Astrocyte (in vitro differentiated cells and primary cell): ENCODE measurements at regions not wholly inside any gene's neighbourhood (a gene's known extent, or its start where the extent isn't known, plus 50 kb on each side); places are given as distances from the start of the nearest gene placed in this dataset.

Experiments
- DNase-seq: peaks from one replicate; pipeline ENCODE4 v3.0.0-alpha.2; 2010; ENCODE audit warnings: low read depth
- FAIRE-seq: peaks from 2 replicates; lab custom pipeline; 2011; peaks lifted over from hg19 to GRCh38; lab: Jason Lieb, UNC
- H2AFZ ChIP-seq: 2 replicates; pipeline ENCODE4 v1.6.0; 2012; ENCODE audit warnings: low read depth, low read length, inconsistent platforms
- H3K27ac ChIP-seq: 2 replicates; pipeline ENCODE4 v1.5.1; 2011; ENCODE audit warnings: low read depth, low read length, inconsistent platforms
- H3K27me3 ChIP-seq: 2 replicates; pipeline ENCODE4 v1.6.0; 2011; ENCODE audit warnings: low read length, inconsistent platforms; ENCODE audit not compliant: insufficient read depth
- H3K36me3 ChIP-seq: 2 replicates; pipeline ENCODE4 v1.5.1; 2011; ENCODE audit warnings: low read length, inconsistent platforms; ENCODE audit not compliant: insufficient read depth
- H3K4me1 ChIP-seq: 2 replicates; pipeline ENCODE4 v1.5.1; 2011; ENCODE audit warnings: low read length, inconsistent platforms; ENCODE audit not compliant: insufficient read depth
- H3K4me2 ChIP-seq: 2 replicates; pipeline ENCODE4 v1.6.0; 2012; ENCODE audit warnings: low read length, inconsistent platforms
- H3K4me3 ChIP-seq: 2 replicates; pipeline ENCODE4 v1.5.1; 2011; ENCODE audit warnings: low read depth, mild to moderate bottlenecking, low read length, inconsistent platforms; ENCODE audit not compliant: insufficient read depth
- H3K79me2 ChIP-seq: 2 replicates; pipeline ENCODE4 v1.6.0; 2012; ENCODE audit warnings: mild to moderate bottlenecking, low read length, inconsistent platforms; ENCODE audit not compliant: insufficient read depth
- H3K9ac ChIP-seq: 2 replicates; pipeline ENCODE4 v1.6.0; 2012; ENCODE audit warnings: mild to moderate bottlenecking, low read length, inconsistent platforms
- H3K9me3 ChIP-seq: 2 replicates; pipeline ENCODE4 v1.5.1; 2012; ENCODE audit warnings: low read depth, mild to moderate bottlenecking, low read length, inconsistent platforms; ENCODE audit not compliant: insufficient read depth
- H4K20me1 ChIP-seq: 2 replicates; pipeline ENCODE4 v1.6.0; 2012; ENCODE audit warnings: low read length, inconsistent platforms; ENCODE audit not compliant: insufficient read depth
- H3K27ac Mint-ChIP-seq: one replicate; pipeline ENCODE4 v1.8.0; 2021; ENCODE audit warnings: mild to moderate bottlenecking, mixed read lengths; ENCODE audit not compliant: unreplicated experiment
- H3K27me3 Mint-ChIP-seq: one replicate; pipeline ENCODE4 v1.8.0; 2021; ENCODE audit warnings: low read depth, mixed read lengths; ENCODE audit not compliant: unreplicated experiment
- H3K36me3 Mint-ChIP-seq: one replicate; pipeline ENCODE4 v1.8.0; 2021; ENCODE audit warnings: low read depth, mixed read lengths; ENCODE audit not compliant: unreplicated experiment
- H3K4me1 Mint-ChIP-seq: one replicate; pipeline ENCODE4 v1.8.0; 2021; ENCODE audit warnings: low read depth, mixed read lengths; ENCODE audit not compliant: unreplicated experiment
- H3K4me3 Mint-ChIP-seq: one replicate; pipeline ENCODE4 v1.8.0; 2021; ENCODE audit warnings: mild to moderate bottlenecking, moderate library complexity, mixed read lengths; ENCODE audit not compliant: unreplicated experiment
- H3K9me3 Mint-ChIP-seq: one replicate; pipeline ENCODE4 v1.8.0; 2021; ENCODE audit warnings: mild to moderate bottlenecking, mixed read lengths; ENCODE audit not compliant: unreplicated experiment
- CTCF ChIP-seq: IDR thresholded peaks from 2 replicates; pipeline ENCODE4 v1.5.1; 2011; ENCODE audit warnings: low read depth, mild to moderate bottlenecking, inconsistent platforms, low read length, moderate library complexity; ENCODE audit not compliant: insufficient read depth
- EZH2 ChIP-seq: IDR thresholded peaks from 2 replicates; pipeline ENCODE4 v1.6.1; 2012; ENCODE audit warnings: mild to moderate bottlenecking, low read length, inconsistent platforms; ENCODE audit not compliant: insufficient read depth

GRCh38 chr10:3478632-3479240 lies 306.2 kb upstream of the PITRM1 start:
- DNase-seq (no peak), FAIRE-seq (no peak)
- Histone ChIP-seq H3K4me1 (peaks cover 11% of the 10 kb centered on the region), H3K4me3 (no peak overlapping the region), H4K20me1 (no peaks in the 10 kb centered on the region), H3K79me2 (no peaks in the 10 kb centered on the region), H3K9ac (no peak overlapping the region), H3K9me3 (no peaks in the 10 kb centered on the region), H3K27me3 (no peaks in the 10 kb centered on the region), H2AFZ (no peak overlapping the region), H3K36me3 (no peaks in the 10 kb centered on the region), H3K27ac (no peak overlapping the region), H3K4me2 (no peak overlapping the region)
- Mint-ChIP-seq H3K27ac (peak overlapping the region; percentile 67), H3K9me3 (peaks cover 5% of the 10 kb centered on the region), H3K36me3 (peaks cover 3% of the 10 kb centered on the region), H3K27me3 (no peaks in the 10 kb centered on the region), H3K4me3 (no peak overlapping the region), H3K4me1 (peaks cover 21% of the 10 kb centered on the region)
- TF ChIP-seq CTCF = no peak
- TF ChIP-seq EZH2 = no peak

- no peak overlapping the region for H3K4me2 ChIP-seq
Observed at GRCh38 chr10:3478153-3478552, 305.6 kb upstream of the PITRM1 start.

More at GRCh38 chr10:3478153-3478552, 305.6 kb upstream of the PITRM1 start:
- no peaks in the 10 kb centered on the region for H3K27me3 ChIP-seq
- TF ChIP-seq CTCF (no peak), EZH2 (no peak)
- no peak overlapping the region for H2AFZ ChIP-seq
- H3K27me3 Mint-ChIP-seq = no peaks in the 10 kb centered on the region
- peaks cover 21% of the 10 kb centered on the region for H3K4me1 Mint-ChIP-seq
- H3K9me3 ChIP-seq = no peaks in the 10 kb centered on the region
- H3K79me2 ChIP-seq = no peaks in the 10 kb centered on the region
- H3K9ac ChIP-seq = no peak overlapping the region
- no peak for FAIRE-seq
- H4K20me1 ChIP-seq = no peaks in the 10 kb centered on the region
- H3K4me3 ChIP-seq = no peak overlapping the region
- no peak for DNase-seq
- no peak overlapping the region for H3K27ac ChIP-seq
- peaks cover 5% of the 10 kb centered on the region for H3K9me3 Mint-ChIP-seq
- H3K27ac Mint-ChIP-seq = no peak overlapping the region
- peaks cover 3% of the 10 kb centered on the region for H3K36me3 Mint-ChIP-seq
- no peak overlapping the region for H3K4me3 Mint-ChIP-seq
- H3K4me1 ChIP-seq = peaks cover 11% of the 10 kb centered on the region
- no peaks in the 10 kb centered on the region for H3K36me3 ChIP-seq
